Sigmoid colon (tissue), 6 donors: ENCODE measurements at regions not wholly inside any gene's neighbourhood (a gene's known extent, or its start where the extent isn't known, plus 50 kb on each side); places are given as distances from the start of the nearest gene placed in this dataset.
"Not testable (repeated sequence)": the region's sequence is repeated elsewhere in the genome, so short reads cannot be mapped to it uniquely, and the experiment has no call there.

Source experiments
- DNase-seq: peaks from one replicate; pipeline ENCODE4 v3.0.0-alpha.2; 2019
- H3K27ac ChIP-seq, 4 donors: fragments of 200-600 bp; sonication (generic); one replicate each; pipeline ENCODE4 v1.5.1; 2016 to 2019; ENCODE audit warnings: mild to moderate bottlenecking in 1 of 4
- H3K27me3 ChIP-seq, 3 donors: fragments of 200-600 bp; sonication (generic); one replicate each; pipeline ENCODE4 v1.5.1; 2019; ENCODE audit warnings: mild to moderate bottlenecking in 1 of 3
- H3K36me3 ChIP-seq, 4 donors: fragments of 200-600 bp; sonication (generic); one replicate each; pipeline ENCODE4 v1.5.1; 2016 to 2019
- H3K4me1 ChIP-seq, 4 donors: fragments of 200-600 bp; sonication (generic); one replicate each; pipeline ENCODE4 v1.5.1; 2017 to 2019
- H3K4me3 ChIP-seq, 4 donors: fragments of 200-600 bp; sonication (generic); one replicate each; pipeline ENCODE4 v1.5.1; 2017 to 2019; ENCODE audit warnings: mild to moderate bottlenecking in 2 of 4, moderate library complexity in 1 of 4
- H3K9me3 ChIP-seq, 4 donors: fragments of 200-600 bp in 3 of 4; sonication (generic) in 3 of 4; one replicate each; pipeline versions ENCODE4 v1.5.1 to v1.6.1; 2013 to 2019
- CTCF ChIP-seq, 4 experiments: fragments of 450-650 bp in 3 of 4; fragments of 200-600 bp in 1 of 4; IDR thresholded peaks; one replicate each; pipeline ENCODE4 v1.5.1; 2016 to 2019; ENCODE audit warnings: antibody characterized with exemption in 4 of 4, mild to moderate bottlenecking in 3 of 4, moderate library complexity in 2 of 4
- EP300 ChIP-seq, 4 donors: sonication (generic); formaldehyde crosslinking; IDR thresholded peaks; one replicate each; pipeline ENCODE4 v1.6.1; 2017; ENCODE audit warnings: antibody characterized with exemption in 4 of 4
- POLR2A ChIP-seq, 2 donors: fragments of 450-650 bp; IDR thresholded peaks; one replicate each; pipeline ENCODE4 v1.6.1; 2016; ENCODE audit warnings: antibody characterized with exemption in 2 of 2, mild to moderate bottlenecking in 2 of 2, moderate library complexity in 2 of 2
- POLR2AphosphoS5 ChIP-seq, 4 donors: sonication (generic); formaldehyde crosslinking; IDR thresholded peaks; one replicate each; pipeline ENCODE4 v1.6.1; 2017; ENCODE audit warnings: antibody characterized with exemption in 4 of 4
- WGBS, 2 donors: extraction: QIAGEN DNeasy Blood & Tissue Kit; methylation state at CpG; one replicate each; pipeline ENCODE4 v1.1.7; 2013; 5-methylcytosine and 5-hydroxymethylcytosine counted together
- intact Hi-C: fragments of 100-400 bp; cut with DNase I; formaldehyde crosslinking; loops from one replicate; pipeline ENCODE4 v1.15.1; 2023
- donor health status: healthy with polysubstance abuse.
- donor health status: healthy.

GRCh38 chr20:25772437-25772836 lies 75.8 kb upstream of the ZNF337 start:
- H3K4me1 ChIP-seq, H3K9me3 ChIP-seq, H3K27ac ChIP-seq, H3K4me3 ChIP-seq, DNase-seq, H3K27me3 ChIP-seq, intact Hi-C loops, H3K36me3 ChIP-seq: not testable (repeated sequence)
- 87 to 88% methylated on average over 3 of the region's 3 CpGs for WGBS, 2 donors

GRCh38 chr20:25771818-25772217 lies 75.2 kb upstream of the ZNF337 start:
- H3K9me3 ChIP-seq, intact Hi-C loops, H3K36me3 ChIP-seq, H3K27ac ChIP-seq, H3K27me3 ChIP-seq, H3K4me3 ChIP-seq, H3K4me1 ChIP-seq, DNase-seq: not testable (repeated sequence)
- WGBS, 2 donors, result no CpG with 5 or more reads among the region's 1 CpG

GRCh38 chr20:25761596-25761995 lies 64.9 kb upstream of the ZNF337 start:
- no peaks in the 10 kb centered on the region for H3K27me3 ChIP-seq
- DNase-seq, result no peak
- TF ChIP-seq POLR2A (IDR thresholded peaks at IDR 0.05), result no peak
- TF ChIP-seq CTCF (IDR thresholded peaks at IDR 0.05), result no peak
- TF ChIP-seq POLR2AphosphoS5 (IDR thresholded peaks at IDR 0.05), result no peak
- H3K36me3 ChIP-seq, result no peaks in the 10 kb centered on the region
- H3K9me3 ChIP-seq, result no peaks in the 10 kb centered on the region
- intact Hi-C loops, result no loop called here
- H3K27ac ChIP-seq, result no peak overlapping the region
- H3K4me1 ChIP-seq, result no peaks in the 10 kb centered on the region
- H3K4me3 ChIP-seq, result no peak overlapping the region

GRCh38 chr20:25761046-25761445 lies 64.4 kb upstream of the ZNF337 start:
- H3K27ac ChIP-seq, H3K4me3 ChIP-seq, intact Hi-C loops, H3K9me3 ChIP-seq, H3K27me3 ChIP-seq, H3K4me1 ChIP-seq, DNase-seq, H3K36me3 ChIP-seq: not testable (repeated sequence)
- WGBS, 2 donors, result 70 to 71% methylated on average over 2 of the region's 2 CpGs

- intact Hi-C loops, result no loop called here
- no peaks in the 10 kb centered on the region for H3K36me3 ChIP-seq
- no peaks in the 10 kb centered on the region for H3K27me3 ChIP-seq
- TF ChIP-seq CTCF (IDR thresholded peaks at IDR 0.05) (no peak), POLR2AphosphoS5 (IDR thresholded peaks at IDR 0.05) (peak in 1 of 4 donors; percentile 65)
- 23 to 28% methylated on average over 36 of the region's 36 CpGs for WGBS, 2 donors
- H3K4me1 ChIP-seq, result peaks cover 0 to 6% (median 0%) of the 10 kb centered on the region in 4 donors
- peak overlapping the region in 2 of 4 donors; percentile 14 to 29 for H3K27ac ChIP-seq
- no peaks in the 10 kb centered on the region for H3K9me3 ChIP-seq
- peak overlapping the region; percentile 28 to 45 (median 42) for H3K4me3 ChIP-seq
- peak; percentile 79 for DNase-seq
These were observed 54.4 kb upstream of the ZNF337 start for GRCh38 chr20:25750765-25751696.

GRCh38 chr20:25750220-25750764 lies 53.6 kb upstream of the ZNF337 start:
- no peaks in the 10 kb centered on the region for H3K36me3 ChIP-seq
- H3K4me1 ChIP-seq, result peaks cover 0 to 6% (median 0%) of the 10 kb centered on the region in 4 donors
- no peak for DNase-seq
- H3K9me3 ChIP-seq, result no peaks in the 10 kb centered on the region
- TF ChIP-seq CTCF (IDR thresholded peaks at IDR 0.05) (no peak), EP300 (IDR thresholded peaks at IDR 0.05) (no peak)
- H3K4me3 ChIP-seq, result peak overlapping the region; percentile 28 to 45 (median 42)
- intact Hi-C loops, result no loop called here
- 81 to 89% methylated on average over 9 of the region's 9 CpGs for WGBS, 2 donors
- peak overlapping the region in 1 of 4 donors; percentile 29 for H3K27ac ChIP-seq
- no peaks in the 10 kb centered on the region for H3K27me3 ChIP-seq
